HEK293 (cell line): ENCODE measurements at regions not wholly inside any gene's neighbourhood (a gene's known extent, or its start where the extent isn't known, plus 50 kb on each side); places are given as distances from the start of the nearest gene placed in this dataset.
A peak's percentile ranks its signal among the peaks of the same experiment; 100 is the strongest.

Experiments used
- CTCF ChIA-PET: fragments of 350-600 bp; formaldehyde crosslinking; extraction: SDS; loops from one replicate; lab custom pipeline; 2021; ENCODE audit warnings: antibody characterized with exemption; lab: Yijun Ruan, JAX
- POLR2A ChIA-PET: fragments of 300-600 bp; formaldehyde crosslinking; extraction: SDS; loops from one replicate; lab custom pipeline; 2020; ENCODE audit warnings: antibody characterized with exemption, inconsistent platforms; lab: Yijun Ruan, JAX
- H3K27ac ChIP-seq: fragments of 200-500 bp; sonication (Bioruptor generic); 2 replicates; pipeline ENCODE4 v1.5.1; 2014; ENCODE audit warnings: low read depth, low read length, control low read depth, inconsistent platforms; ENCODE audit errors: extremely low read depth
- H3K36me3 ChIP-seq, 2 experiments: fragments of 200-500 bp in 1 of 2; sonication (Bioruptor generic) in 1 of 2; 1 replicate in 1 of 2; 2 replicates in 1 of 2; pipeline ENCODE4 v1.5.1; 2014 to 2017; ENCODE audit warnings: inconsistent platforms in 2 of 2, low read length in 2 of 2; ENCODE audit not compliant: control insufficient read depth in 2 of 2, insufficient read depth in 1 of 2
- H3K4me1 ChIP-seq: fragments of 200-500 bp; sonication (Bioruptor generic); 2 replicates; pipeline ENCODE4 v1.5.1; 2014; ENCODE audit warnings: mild to moderate bottlenecking, low read length, inconsistent platforms; ENCODE audit not compliant: control insufficient read depth, insufficient read depth
- H3K4me3 ChIP-seq: 2 replicates; pipeline ENCODE4 v1.5.1; 2011; ENCODE audit warnings: low read depth, mild to moderate bottlenecking, control low read depth, low read length, moderate library complexity
- H3K9me3 ChIP-seq: fragments of 200-500 bp; sonication (Bioruptor generic); 2 replicates; pipeline ENCODE4 v1.5.1; 2014; ENCODE audit warnings: low read depth, low read length, inconsistent platforms; ENCODE audit not compliant: control insufficient read depth, insufficient read depth
- GLIS1 ChIP-seq: fragments of 450-650 bp; formaldehyde crosslinking; IDR thresholded peaks from 2 replicates; pipeline ENCODE4 v1.5.1; 2016; ENCODE audit warnings: missing biosample characterization, missing genetic modification characterization
- HOXD13 ChIP-seq: sonication (generic); formaldehyde crosslinking; IDR thresholded peaks from 2 replicates; pipeline ENCODE4 v1.8.0; 2022; ENCODE audit warnings: missing genetic modification reagents, borderline replicate concordance
- ZBTB21 ChIP-seq: fragments of 450-650 bp; formaldehyde crosslinking; IDR thresholded peaks from 2 replicates; pipeline ENCODE4 v1.5.1; 2017; ENCODE audit warnings: missing biosample characterization, missing genetic modification characterization
- ZEB2 ChIP-seq: fragments of 450-650 bp; formaldehyde crosslinking; IDR thresholded peaks from 2 replicates; pipeline ENCODE4 v1.5.1; 2016; ENCODE audit warnings: missing biosample characterization, missing genetic modification characterization
- ZFP37 ChIP-seq: fragments of 450-650 bp; formaldehyde crosslinking; IDR thresholded peaks from 2 replicates; pipeline ENCODE4 v1.5.1; 2016; ENCODE audit warnings: missing biosample characterization, missing genetic modification characterization
- ZFP69B ChIP-seq: fragments of 450-650 bp; formaldehyde crosslinking; IDR thresholded peaks from 2 replicates; pipeline ENCODE4 v1.5.1; 2016; ENCODE audit warnings: missing biosample characterization, missing genetic modification characterization
- ZIC2 ChIP-seq: fragments of 450-650 bp; formaldehyde crosslinking; IDR thresholded peaks from 2 replicates; pipeline ENCODE4 v1.5.1; 2016; ENCODE audit warnings: missing biosample characterization, missing genetic modification characterization
- ZNF350 ChIP-seq: fragments of 450-650 bp; formaldehyde crosslinking; IDR thresholded peaks from 2 replicates; pipeline ENCODE4 v1.5.0; 2017; ENCODE audit warnings: missing biosample characterization, mild to moderate bottlenecking, missing genetic modification characterization
- ZNF521 ChIP-seq: fragments of 450-650 bp; formaldehyde crosslinking; IDR thresholded peaks from 2 replicates; pipeline ENCODE4 v1.5.1; 2017; ENCODE audit warnings: missing biosample characterization, mild to moderate bottlenecking, missing genetic modification characterization
- ZNF571 ChIP-seq: fragments of 450-650 bp; formaldehyde crosslinking; IDR thresholded peaks from 2 replicates; pipeline ENCODE4 v1.5.0; 2017; ENCODE audit warnings: missing biosample characterization, missing genetic modification characterization
- ZNF768 ChIP-seq: fragments of 450-650 bp; formaldehyde crosslinking; IDR thresholded peaks from 2 replicates; pipeline ENCODE4 v1.5.1; 2018; ENCODE audit warnings: missing biosample characterization, mild to moderate bottlenecking, missing genetic modification characterization
- ZXDB ChIP-seq: fragments of 450-650 bp; formaldehyde crosslinking; IDR thresholded peaks from 2 replicates; pipeline ENCODE4 v1.5.1; 2016; ENCODE audit warnings: missing biosample characterization, missing genetic modification characterization
- TF ChIP-seq, protein P1 (sequence below): fragments of 450-650 bp; formaldehyde crosslinking; IDR thresholded peaks from 2 replicates; pipeline ENCODE4 v1.5.1; 2016; ENCODE audit warnings: missing biosample characterization, missing genetic modification characterization
- TF ChIP-seq, protein P2 (sequence below): fragments of 450-650 bp; formaldehyde crosslinking; IDR thresholded peaks from 2 replicates; pipeline ENCODE4 v1.5.1; 2017; ENCODE audit warnings: missing biosample characterization, missing genetic modification characterization
- TF ChIP-seq, protein P3 (sequence below): sonication (generic); formaldehyde crosslinking; IDR thresholded peaks from 2 replicates; pipeline ENCODE4 v1.8.1; 2022; ENCODE audit warnings: mild to moderate bottlenecking, moderate library complexity, missing genetic modification reagents
- TF ChIP-seq, protein P4 (sequence below): fragments of 450-650 bp; formaldehyde crosslinking; IDR thresholded peaks from 2 replicates; pipeline ENCODE4 v1.5.1; 2017; ENCODE audit warnings: missing biosample characterization, mild to moderate bottlenecking, missing genetic modification characterization, moderate library complexity
- TF ChIP-seq, protein P5 (sequence below): fragments of 450-650 bp; formaldehyde crosslinking; IDR thresholded peaks from 2 replicates; pipeline ENCODE4 v1.5.1; 2016; ENCODE audit warnings: missing biosample characterization, missing genetic modification characterization
- TF ChIP-seq, protein P6 (sequence below): fragments of 450-650 bp; formaldehyde crosslinking; IDR thresholded peaks from 2 replicates; pipeline ENCODE4 v1.5.1; 2016; ENCODE audit warnings: missing biosample characterization, missing genetic modification characterization
- TF ChIP-seq, protein P7 (sequence below): fragments of 450-650 bp; formaldehyde crosslinking; IDR thresholded peaks from 2 replicates; pipeline ENCODE4 v1.5.1; 2016; ENCODE audit warnings: missing biosample characterization, missing genetic modification characterization

DNA sequence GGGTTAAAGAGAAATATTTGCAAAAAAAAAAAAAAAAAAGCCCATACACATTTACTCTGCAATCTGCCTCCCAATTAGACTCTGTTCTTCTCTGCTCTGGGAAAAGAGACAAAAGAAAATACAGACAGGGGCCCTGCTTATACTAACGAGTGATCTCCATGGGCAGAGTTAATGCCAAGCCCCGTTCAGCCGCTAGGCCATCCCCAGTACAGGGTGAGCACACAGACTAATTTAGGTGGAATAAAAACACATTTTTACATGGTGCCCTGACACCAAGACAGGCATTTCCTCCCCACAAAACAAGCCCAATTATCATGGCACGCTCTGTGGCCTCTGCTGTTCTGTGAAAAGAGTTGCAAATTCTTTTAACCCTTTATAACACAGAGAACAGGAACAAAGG, 356.3 kb upstream of the C16orf82 start:
- POLR2A ChIA-PET: no interaction called here
- TF ChIP-seq, protein P1, sequence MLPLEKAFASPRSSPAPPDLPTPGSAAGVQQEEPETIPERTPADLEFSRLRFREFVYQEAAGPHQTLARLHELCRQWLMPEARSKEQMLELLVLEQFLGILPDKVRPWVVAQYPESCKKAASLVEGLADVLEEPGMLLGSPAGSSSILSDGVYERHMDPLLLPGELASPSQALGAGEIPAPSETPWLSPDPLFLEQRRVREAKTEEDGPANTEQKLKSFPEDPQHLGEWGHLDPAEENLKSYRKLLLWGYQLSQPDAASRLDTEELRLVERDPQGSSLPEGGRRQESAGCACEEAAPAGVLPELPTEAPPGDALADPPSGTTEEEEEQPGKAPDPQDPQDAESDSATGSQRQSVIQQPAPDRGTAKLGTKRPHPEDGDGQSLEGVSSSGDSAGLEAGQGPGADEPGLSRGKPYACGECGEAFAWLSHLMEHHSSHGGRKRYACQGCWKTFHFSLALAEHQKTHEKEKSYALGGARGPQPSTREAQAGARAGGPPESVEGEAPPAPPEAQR (tag by site-specific recombination): no peak
- TF ChIP-seq, protein P2, sequence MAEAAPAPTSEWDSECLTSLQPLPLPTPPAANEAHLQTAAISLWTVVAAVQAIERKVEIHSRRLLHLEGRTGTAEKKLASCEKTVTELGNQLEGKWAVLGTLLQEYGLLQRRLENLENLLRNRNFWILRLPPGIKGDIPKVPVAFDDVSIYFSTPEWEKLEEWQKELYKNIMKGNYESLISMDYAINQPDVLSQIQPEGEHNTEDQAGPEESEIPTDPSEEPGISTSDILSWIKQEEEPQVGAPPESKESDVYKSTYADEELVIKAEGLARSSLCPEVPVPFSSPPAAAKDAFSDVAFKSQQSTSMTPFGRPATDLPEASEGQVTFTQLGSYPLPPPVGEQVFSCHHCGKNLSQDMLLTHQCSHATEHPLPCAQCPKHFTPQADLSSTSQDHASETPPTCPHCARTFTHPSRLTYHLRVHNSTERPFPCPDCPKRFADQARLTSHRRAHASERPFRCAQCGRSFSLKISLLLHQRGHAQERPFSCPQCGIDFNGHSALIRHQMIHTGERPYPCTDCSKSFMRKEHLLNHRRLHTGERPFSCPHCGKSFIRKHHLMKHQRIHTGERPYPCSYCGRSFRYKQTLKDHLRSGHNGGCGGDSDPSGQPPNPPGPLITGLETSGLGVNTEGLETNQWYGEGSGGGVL (tag by site-specific recombination): no peak
- TF ChIP-seq, protein P3, sequence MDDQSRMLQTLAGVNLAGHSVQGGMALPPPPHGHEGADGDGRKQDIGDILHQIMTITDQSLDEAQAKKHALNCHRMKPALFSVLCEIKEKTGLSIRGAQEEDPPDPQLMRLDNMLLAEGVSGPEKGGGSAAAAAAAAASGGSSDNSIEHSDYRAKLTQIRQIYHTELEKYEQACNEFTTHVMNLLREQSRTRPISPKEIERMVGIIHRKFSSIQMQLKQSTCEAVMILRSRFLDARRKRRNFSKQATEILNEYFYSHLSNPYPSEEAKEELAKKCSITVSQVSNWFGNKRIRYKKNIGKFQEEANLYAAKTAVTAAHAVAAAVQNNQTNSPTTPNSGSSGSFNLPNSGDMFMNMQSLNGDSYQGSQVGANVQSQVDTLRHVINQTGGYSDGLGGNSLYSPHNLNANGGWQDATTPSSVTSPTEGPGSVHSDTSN (CRISPR knock-in tag): no peak
- no peak for TF ChIP-seq ZNF571 (tag by site-specific recombination)
- no peak for TF ChIP-seq ZXDB (tag by site-specific recombination)
- H3K4me3 ChIP-seq: no peak overlapping the region
- H3K36me3 ChIP-seq: no peaks in the 10 kb centered on the region
- no peaks in the 10 kb centered on the region for H3K4me1 ChIP-seq
- no peak overlapping the region for H3K27ac ChIP-seq
- H3K9me3 ChIP-seq: no peaks in the 10 kb centered on the region
- CTCF ChIA-PET: no interaction called here

DNA sequence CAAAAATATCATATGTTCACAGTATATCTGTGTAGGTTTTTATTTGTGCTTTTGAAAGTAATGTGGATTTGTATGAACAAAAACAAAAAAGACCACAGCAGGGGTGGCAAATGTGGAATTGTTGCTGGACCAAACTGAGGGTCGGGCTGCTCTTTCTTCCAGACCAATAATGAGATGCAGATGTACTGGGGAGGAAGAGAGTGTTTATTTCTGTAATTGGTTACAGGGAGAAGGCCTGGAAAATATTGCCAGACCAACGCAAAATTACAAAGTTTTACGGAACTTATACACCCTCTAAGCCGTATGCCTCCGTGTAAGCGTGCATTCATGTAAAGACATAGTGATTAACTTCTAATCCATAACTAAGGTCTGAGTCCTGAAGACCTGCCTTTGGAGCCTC, 353.9 kb upstream of the C16orf82 start:
- Histone ChIP-seq H3K36me3 (no peaks in the 10 kb centered on the region), H3K4me1 (no peaks in the 10 kb centered on the region), H3K4me3 (no peak overlapping the region), H3K9me3 (no peaks in the 10 kb centered on the region), H3K27ac (no peak overlapping the region)
- no peak for TF ChIP-seq ZFP69B (tag by site-specific recombination)
- TF ChIP-seq, protein P4, sequence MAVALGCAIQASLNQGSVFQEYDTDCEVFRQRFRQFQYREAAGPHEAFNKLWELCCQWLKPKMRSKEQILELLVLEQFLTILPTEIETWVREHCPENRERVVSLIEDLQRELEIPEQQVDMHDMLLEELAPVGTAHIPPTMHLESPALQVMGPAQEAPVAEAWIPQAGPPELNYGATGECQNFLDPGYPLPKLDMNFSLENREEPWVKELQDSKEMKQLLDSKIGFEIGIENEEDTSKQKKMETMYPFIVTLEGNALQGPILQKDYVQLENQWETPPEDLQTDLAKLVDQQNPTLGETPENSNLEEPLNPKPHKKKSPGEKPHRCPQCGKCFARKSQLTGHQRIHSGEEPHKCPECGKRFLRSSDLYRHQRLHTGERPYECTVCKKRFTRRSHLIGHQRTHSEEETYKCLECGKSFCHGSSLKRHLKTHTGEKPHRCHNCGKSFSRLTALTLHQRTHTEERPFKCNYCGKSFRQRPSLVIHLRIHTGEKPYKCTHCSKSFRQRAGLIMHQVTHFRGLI (tag by site-specific recombination): no peak
- POLR2A ChIA-PET: no interaction called here
- CTCF ChIA-PET: no interaction called here

DNA sequence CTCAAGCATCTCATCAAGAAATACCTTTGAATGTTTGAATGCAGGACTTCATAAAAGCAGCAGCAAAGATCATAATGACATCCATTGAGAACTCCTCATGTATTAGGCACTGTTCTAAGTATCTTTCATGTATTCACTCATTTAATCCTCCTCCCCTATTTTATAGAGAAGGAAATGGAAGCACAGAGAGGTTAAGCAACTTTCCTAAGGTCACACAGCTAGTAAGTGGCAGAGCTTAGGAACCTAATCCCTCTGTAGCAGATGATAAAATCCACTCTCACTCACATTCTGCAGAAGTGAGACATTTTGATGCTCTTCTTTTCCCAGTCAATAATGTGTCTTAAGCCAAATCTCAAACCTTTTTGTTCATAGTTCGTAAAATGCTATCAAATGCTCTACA, 350.8 kb upstream of the C16orf82 start:
- TF ChIP-seq ZIC2 (no peak), ZEB2 (tag by site-specific recombination) (no peak), ZNF768 (tag by site-specific recombination) (peak; percentile 23; the same call in 1 of the 2 replicates)
- TF ChIP-seq, protein P5, sequence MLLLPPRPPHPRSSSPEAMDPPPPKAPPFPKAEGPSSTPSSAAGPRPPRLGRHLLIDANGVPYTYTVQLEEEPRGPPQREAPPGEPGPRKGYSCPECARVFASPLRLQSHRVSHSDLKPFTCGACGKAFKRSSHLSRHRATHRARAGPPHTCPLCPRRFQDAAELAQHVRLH (tag by site-specific recombination): no peak
- CTCF ChIA-PET: no interaction called here
- Histone ChIP-seq H3K4me1 (no peaks in the 10 kb centered on the region), H3K9me3 (no peaks in the 10 kb centered on the region), H3K27ac (no peak overlapping the region), H3K36me3 (no peaks in the 10 kb centered on the region), H3K4me3 (no peak overlapping the region)
- POLR2A ChIA-PET: no interaction called here

DNA sequence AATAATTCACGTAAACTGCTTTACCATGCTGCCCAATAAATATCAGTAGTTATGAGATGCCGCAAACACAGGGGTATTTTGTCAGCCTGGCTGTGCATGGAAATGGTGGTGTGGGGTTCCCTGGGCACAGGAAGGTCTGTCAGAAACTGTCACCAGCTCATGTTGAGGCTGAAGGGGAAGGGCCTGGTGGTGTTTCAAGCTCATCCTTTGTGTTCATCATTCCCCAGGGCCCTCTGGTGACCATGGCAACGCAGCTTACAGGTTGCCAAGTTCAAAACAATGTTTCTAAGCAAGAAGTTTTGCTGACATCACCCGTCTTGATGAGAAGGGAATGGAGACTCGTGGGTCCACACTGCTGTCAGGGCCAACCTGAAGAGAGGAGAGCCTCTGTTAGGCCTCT, 348.9 kb upstream of the C16orf82 start:
- ChIA-PET CTCF (no interaction called here), POLR2A (no interaction called here)
- Histone ChIP-seq H3K9me3 (no peaks in the 10 kb centered on the region), H3K36me3 (no peaks in the 10 kb centered on the region), H3K4me1 (no peaks in the 10 kb centered on the region), H3K4me3 (no peak overlapping the region), H3K27ac (no peak overlapping the region)
- no peak for TF ChIP-seq ZFP37
- TF ChIP-seq, protein P6, sequence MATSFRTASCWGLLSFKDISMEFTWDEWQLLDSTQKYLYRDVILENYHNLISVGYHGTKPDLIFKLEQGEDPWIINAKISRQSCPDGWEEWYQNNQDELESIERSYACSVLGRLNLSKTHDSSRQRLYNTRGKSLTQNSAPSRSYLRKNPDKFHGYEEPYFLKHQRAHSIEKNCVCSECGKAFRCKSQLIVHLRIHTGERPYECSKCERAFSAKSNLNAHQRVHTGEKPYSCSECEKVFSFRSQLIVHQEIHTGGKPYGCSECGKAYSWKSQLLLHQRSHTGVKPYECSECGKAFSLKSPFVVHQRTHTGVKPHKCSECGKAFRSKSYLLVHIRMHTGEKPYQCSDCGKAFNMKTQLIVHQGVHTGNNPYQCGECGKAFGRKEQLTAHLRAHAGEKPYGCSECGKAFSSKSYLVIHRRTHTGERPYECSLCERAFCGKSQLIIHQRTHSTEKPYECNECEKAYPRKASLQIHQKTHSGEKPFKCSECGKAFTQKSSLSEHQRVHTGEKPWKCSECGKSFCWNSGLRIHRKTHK: no peak
- no peak for TF ChIP-seq ZBTB21 (tag by site-specific recombination)
- no peak for TF ChIP-seq ZIC2
- TF ChIP-seq GLIS1 (tag by site-specific recombination): no peak
- no peak for TF ChIP-seq ZNF350 (tag by site-specific recombination)
- TF ChIP-seq, protein P7, sequence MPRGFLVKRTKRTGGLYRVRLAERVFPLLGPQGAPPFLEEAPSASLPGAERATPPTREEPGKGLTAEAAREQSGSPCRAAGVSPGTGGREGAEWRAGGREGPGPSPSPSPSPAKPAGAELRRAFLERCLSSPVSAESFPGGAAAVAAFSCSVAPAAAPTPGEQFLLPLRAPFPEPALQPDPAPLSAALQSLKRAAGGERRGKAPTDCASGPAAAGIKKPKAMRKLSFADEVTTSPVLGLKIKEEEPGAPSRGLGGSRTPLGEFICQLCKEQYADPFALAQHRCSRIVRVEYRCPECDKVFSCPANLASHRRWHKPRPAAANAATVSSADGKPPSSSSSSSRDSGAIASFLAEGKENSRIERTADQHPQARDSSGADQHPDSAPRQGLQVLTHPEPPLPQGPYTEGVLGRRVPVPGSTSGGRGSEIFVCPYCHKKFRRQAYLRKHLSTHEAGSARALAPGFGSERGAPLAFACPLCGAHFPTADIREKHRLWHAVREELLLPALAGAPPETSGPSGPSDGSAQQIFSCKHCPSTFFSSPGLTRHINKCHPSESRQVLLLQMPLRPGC (tag by site-specific recombination): no peak
- no peak for TF ChIP-seq ZNF521
- no peak for TF ChIP-seq HOXD13 (CRISPR knock-in tag)
